ENCODE measurements at regions not wholly inside any gene's neighbourhood (a gene's known extent, or its start where the extent isn't known, plus 50 kb on each side); places are given as distances from the start of the nearest gene placed in this dataset.

DNA sequence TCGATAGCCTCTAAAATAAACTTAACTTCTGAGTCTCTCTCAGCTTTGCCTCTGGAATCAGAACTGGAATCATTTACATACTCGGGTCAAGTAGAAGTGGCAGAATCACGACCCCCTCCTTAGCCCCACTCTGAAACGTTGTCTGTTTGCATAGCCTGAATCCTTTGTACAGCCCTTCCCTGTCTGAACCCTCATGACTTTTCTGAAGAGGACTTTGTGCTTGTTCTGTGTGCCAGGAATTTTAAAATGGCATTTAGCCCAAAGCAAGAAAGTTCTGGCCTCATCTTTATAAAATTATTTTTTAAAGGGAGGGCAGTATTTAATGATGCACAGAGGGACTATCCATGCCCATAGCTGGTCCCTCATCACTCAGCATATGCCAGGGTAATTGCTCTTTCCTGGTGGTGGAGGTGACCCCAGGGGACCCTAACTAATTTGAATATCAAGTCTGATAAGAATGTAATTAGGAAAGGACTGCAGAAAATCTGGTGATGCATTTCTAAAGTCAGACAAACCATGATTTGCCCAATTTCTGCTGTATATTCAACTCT lies 342.7 kb upstream of the TNRC6C start:
- no peak for DNase-seq
- Histone ChIP-seq H3K4me1 (peaks cover 12% of the 10 kb centered on the region), H3K4me3 (no peak overlapping the region), H3K36me3 (no peaks in the 10 kb centered on the region), H3K27me3 (ENCODE audit: low read depth) (peaks cover 8% of the 10 kb centered on the region), H3K27ac (replicated peaks) (no peak overlapping the region), H3K9me3 (replicated peaks) (no peaks in the 10 kb centered on the region)
- intact Hi-C loops (cut with micrococcal nuclease): no loop called here
- TF ChIP-seq, protein P1, sequence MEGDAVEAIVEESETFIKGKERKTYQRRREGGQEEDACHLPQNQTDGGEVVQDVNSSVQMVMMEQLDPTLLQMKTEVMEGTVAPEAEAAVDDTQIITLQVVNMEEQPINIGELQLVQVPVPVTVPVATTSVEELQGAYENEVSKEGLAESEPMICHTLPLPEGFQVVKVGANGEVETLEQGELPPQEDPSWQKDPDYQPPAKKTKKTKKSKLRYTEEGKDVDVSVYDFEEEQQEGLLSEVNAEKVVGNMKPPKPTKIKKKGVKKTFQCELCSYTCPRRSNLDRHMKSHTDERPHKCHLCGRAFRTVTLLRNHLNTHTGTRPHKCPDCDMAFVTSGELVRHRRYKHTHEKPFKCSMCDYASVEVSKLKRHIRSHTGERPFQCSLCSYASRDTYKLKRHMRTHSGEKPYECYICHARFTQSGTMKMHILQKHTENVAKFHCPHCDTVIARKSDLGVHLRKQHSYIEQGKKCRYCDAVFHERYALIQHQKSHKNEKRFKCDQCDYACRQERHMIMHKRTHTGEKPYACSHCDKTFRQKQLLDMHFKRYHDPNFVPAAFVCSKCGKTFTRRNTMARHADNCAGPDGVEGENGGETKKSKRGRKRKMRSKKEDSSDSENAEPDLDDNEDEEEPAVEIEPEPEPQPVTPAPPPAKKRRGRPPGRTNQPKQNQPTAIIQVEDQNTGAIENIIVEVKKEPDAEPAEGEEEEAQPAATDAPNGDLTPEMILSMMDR (IDR thresholded peaks at IDR 0.05; ENCODE audit: borderline replicate concordance): no peak

DNA sequence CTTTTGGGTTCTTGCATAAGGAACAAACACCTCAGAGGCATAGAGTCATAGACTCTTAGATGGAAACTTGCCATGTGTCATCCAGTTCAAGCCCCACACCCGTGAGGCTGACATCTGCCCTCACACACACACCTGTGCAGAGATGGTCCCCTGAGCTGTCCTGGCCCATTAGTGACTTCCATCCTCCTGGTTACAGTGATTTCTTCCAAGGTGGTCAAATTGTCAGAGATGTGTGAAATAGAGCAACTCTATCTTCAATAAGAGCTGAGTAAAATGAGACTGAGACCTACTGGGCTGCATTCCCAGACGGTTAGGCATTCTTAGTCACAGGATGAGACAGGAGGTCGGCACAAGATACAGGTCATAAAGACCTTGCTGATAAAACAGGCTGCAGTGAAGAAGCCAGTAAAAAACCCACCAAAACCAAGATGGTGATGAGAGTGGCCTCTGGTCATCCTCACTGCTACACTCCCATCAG lies 342.2 kb upstream of the TNRC6C start:
- Histone ChIP-seq H3K36me3 (no peaks in the 10 kb centered on the region), H3K9me3 (replicated peaks) (no peaks in the 10 kb centered on the region), H3K4me1 (peaks cover 11% of the 10 kb centered on the region), H3K27me3 (ENCODE audit: low read depth) (peaks cover 8% of the 10 kb centered on the region), H3K4me3 (no peak overlapping the region), H3K27ac (replicated peaks) (no peak overlapping the region)
- no peak for DNase-seq
- intact Hi-C loops (cut with micrococcal nuclease): no loop called here
- TF ChIP-seq, protein P1 (IDR thresholded peaks at IDR 0.05; ENCODE audit: borderline replicate concordance): no peak

DNA sequence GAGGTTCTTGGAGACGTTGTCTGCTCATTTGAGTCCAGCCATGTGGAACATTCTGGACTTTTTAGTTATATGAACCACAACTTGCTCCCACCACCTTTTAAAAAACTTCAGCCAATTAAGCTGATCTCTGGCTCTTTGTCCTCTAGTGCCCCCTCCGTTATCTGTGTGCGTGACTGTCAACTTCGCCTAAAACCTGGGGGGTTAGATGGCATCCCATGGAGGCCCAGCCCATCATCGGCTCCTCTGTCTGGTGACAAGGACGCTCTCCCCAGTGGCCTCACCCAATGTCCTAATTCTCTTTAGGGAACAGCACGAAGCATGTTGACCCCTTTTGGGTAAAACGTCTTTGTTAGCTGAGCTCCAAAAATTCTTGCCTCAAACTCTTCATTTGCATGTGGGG lies 341.0 kb upstream of the TNRC6C start:
- intact Hi-C loops (cut with micrococcal nuclease): no loop called here
- no peaks in the 10 kb centered on the region for H3K36me3 ChIP-seq

DNA sequence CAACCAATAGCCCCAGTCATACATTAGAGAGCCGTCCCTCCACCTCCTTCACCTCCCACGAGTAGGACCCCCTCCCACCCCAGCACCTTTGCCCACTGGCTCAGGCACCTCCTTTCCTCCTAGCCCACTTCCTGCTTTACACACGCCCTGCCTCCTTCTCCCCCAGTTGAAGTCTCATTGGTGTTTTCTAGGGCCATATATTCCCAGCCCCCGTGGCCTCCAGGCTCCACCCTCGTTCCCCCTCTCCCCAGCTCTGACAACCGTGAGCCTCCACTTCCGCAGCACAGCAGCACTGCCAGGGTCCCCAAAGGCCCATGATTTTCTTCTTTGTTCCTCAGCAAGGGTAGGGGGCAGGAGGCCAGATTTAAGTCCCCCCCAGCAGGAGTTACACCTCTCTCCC lies 340.3 kb upstream of the TNRC6C start:
- DNase-seq: no peak
- intact Hi-C loops (cut with micrococcal nuclease): no loop called here
- Histone ChIP-seq H3K4me1 (peaks cover 11% of the 10 kb centered on the region), H3K27ac (replicated peaks) (no peak overlapping the region), H3K36me3 (no peaks in the 10 kb centered on the region), H3K27me3 (ENCODE audit: low read depth) (peaks cover 3% of the 10 kb centered on the region), H3K9me3 (replicated peaks) (no peaks in the 10 kb centered on the region), H3K4me3 (no peak overlapping the region)
- TF ChIP-seq, protein P1 (IDR thresholded peaks at IDR 0.05; ENCODE audit: borderline replicate concordance): no peak

More for the DNA sequence above, 341.0 kb upstream of the TNRC6C start:
- TF ChIP-seq, protein P1 (IDR thresholded peaks at IDR 0.05; ENCODE audit: borderline replicate concordance): no peak
- DNase-seq: no peak
- Histone ChIP-seq H3K4me1 (peaks cover 11% of the 10 kb centered on the region), H3K4me3 (no peak overlapping the region), H3K9me3 (replicated peaks) (no peaks in the 10 kb centered on the region), H3K27ac (replicated peaks) (no peak overlapping the region), H3K27me3 (ENCODE audit: low read depth) (peaks cover 8% of the 10 kb centered on the region)

DNA sequence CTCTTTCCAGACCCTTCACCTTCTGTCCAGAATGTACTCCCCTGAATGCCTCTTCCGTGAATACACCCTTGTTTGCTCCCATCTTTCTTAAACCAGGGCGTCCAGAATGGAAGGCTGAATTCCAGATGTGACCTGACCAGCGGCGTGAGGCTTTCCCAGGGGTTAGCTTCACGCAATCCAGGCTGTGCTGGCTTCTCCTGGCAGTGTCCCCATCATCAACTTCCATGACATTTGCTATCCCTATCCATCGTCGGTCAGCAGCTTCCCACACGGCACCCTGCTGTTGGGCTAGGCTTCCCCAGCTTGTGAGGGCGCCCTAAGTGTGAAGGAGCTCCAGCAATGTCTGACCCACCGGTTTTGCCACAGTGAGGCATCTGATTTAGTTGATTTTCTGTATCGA lies 339.8 kb upstream of the TNRC6C start:
- Histone ChIP-seq H3K36me3 (no peaks in the 10 kb centered on the region), H3K27me3 (ENCODE audit: low read depth) (no peaks in the 10 kb centered on the region), H3K27ac (replicated peaks) (no peak overlapping the region), H3K4me3 (no peak overlapping the region), H3K4me1 (peaks cover 11% of the 10 kb centered on the region), H3K9me3 (replicated peaks) (no peaks in the 10 kb centered on the region)
- DNase-seq: no peak
- TF ChIP-seq, protein P1 (IDR thresholded peaks at IDR 0.05; ENCODE audit: borderline replicate concordance): no peak
- intact Hi-C loops (cut with micrococcal nuclease): no loop called here

Measured in left ventricle myocardium inferior (tissue), 1 donor.